ENCODE measurements at regions not wholly inside any gene's neighbourhood (a gene's known extent, or its start where the extent isn't known, plus 50 kb on each side); places are given as distances from the start of the nearest gene placed in this dataset.

DNA sequence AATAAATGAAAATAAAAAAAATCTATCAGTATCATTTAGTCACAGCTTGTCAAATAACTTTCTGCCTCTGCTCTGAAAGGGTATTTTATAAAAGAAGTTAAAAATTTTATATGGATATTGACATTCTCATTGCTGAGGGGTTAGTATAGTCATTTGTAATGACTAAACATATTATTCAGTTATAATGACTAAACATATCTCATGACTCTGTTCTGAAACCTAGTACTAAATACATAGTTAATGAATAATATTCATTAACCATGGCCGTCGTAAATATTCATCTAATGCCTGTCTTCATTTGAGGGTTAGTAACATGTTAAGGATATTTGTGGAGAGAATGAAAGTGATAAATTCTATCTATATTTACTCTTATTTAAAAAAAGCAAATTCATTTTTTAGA, 69.1 kb upstream of the MAP4K3 start:
- TF ChIP-seq POLR2A (IDR thresholded peaks at IDR 0.05): no peak
- TF ChIP-seq, protein P1, sequence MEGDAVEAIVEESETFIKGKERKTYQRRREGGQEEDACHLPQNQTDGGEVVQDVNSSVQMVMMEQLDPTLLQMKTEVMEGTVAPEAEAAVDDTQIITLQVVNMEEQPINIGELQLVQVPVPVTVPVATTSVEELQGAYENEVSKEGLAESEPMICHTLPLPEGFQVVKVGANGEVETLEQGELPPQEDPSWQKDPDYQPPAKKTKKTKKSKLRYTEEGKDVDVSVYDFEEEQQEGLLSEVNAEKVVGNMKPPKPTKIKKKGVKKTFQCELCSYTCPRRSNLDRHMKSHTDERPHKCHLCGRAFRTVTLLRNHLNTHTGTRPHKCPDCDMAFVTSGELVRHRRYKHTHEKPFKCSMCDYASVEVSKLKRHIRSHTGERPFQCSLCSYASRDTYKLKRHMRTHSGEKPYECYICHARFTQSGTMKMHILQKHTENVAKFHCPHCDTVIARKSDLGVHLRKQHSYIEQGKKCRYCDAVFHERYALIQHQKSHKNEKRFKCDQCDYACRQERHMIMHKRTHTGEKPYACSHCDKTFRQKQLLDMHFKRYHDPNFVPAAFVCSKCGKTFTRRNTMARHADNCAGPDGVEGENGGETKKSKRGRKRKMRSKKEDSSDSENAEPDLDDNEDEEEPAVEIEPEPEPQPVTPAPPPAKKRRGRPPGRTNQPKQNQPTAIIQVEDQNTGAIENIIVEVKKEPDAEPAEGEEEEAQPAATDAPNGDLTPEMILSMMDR (IDR thresholded peaks at IDR 0.05): no peak
